Coronary artery (tissue), 2 donors: ENCODE measurements at regions not wholly inside any gene's neighbourhood (a gene's known extent, or its start where the extent isn't known, plus 50 kb on each side); places are given as distances from the start of the nearest gene placed in this dataset.

Experiments used
- DNase-seq: peaks from one replicate; pipeline ENCODE4 v3.0.0-alpha.2; 2017; ENCODE audit warnings: low spot score
- H3K27ac ChIP-seq, 2 donors: fragments of 200-600 bp; sonication (generic); one replicate each; pipeline ENCODE4 v1.5.1; 2016 to 2019
- H3K4me3 ChIP-seq: fragments of 200-600 bp; sonication (generic); 2 replicates; pipeline ENCODE4 v1.5.1; 2016; ENCODE audit warnings: mild to moderate bottlenecking, moderate library complexity
- TF ChIP-seq, protein P1 (sequence below): fragments of 200-600 bp; sonication (generic); IDR thresholded peaks from one replicate; pipeline ENCODE4 v1.5.1; 2019; ENCODE audit warnings: antibody characterized with exemption

DNA sequence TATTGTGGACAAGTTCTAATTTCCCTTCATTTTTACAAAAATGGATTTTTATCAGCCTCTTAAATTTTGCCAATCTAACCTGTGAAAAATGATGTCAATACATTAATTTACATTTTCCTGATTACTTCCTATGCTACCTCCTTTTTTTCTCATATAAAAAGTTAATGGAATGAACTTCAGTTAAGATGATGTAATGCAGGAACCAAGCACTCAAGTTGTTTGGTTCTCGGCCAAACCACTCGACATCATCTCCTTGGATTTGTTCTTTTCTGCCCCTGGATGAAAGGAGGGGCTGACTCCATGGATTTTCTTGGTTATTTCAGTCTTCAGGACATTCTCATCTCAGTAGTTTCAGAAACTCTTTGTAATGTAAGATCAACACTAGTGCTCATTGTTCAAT is 253.1 kb upstream of the NXPH2 start:
- TF ChIP-seq, protein P1, sequence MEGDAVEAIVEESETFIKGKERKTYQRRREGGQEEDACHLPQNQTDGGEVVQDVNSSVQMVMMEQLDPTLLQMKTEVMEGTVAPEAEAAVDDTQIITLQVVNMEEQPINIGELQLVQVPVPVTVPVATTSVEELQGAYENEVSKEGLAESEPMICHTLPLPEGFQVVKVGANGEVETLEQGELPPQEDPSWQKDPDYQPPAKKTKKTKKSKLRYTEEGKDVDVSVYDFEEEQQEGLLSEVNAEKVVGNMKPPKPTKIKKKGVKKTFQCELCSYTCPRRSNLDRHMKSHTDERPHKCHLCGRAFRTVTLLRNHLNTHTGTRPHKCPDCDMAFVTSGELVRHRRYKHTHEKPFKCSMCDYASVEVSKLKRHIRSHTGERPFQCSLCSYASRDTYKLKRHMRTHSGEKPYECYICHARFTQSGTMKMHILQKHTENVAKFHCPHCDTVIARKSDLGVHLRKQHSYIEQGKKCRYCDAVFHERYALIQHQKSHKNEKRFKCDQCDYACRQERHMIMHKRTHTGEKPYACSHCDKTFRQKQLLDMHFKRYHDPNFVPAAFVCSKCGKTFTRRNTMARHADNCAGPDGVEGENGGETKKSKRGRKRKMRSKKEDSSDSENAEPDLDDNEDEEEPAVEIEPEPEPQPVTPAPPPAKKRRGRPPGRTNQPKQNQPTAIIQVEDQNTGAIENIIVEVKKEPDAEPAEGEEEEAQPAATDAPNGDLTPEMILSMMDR = no peak
- no peak overlapping the region for H3K4me3 ChIP-seq
- DNase-seq = no peak
- no peak overlapping the region for H3K27ac ChIP-seq

DNA sequence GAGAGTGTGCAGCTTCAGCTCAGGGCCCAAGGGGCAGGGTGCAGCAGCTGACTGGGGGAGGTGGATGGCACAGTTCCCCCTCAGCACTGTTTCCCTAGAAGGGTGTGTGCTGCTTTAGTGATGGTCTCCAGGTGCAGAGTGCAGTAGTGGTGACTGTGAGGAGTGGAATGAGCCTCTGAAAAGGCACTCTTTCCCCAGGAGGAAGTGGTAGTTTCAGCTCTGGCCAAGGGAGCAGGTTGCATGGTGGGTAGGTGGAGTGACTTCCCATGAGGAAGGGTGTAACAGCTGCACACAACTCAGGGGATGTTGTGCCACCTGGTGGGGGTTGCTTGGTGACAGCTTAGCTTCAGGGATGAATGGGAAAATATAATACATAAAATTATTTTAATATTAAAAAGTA is 251.5 kb upstream of the NXPH2 start:
- DNase-seq = no peak
- Histone ChIP-seq H3K27ac (no peak overlapping the region), H3K4me3 (no peak overlapping the region)
- TF ChIP-seq, protein P1 = no peak

DNA sequence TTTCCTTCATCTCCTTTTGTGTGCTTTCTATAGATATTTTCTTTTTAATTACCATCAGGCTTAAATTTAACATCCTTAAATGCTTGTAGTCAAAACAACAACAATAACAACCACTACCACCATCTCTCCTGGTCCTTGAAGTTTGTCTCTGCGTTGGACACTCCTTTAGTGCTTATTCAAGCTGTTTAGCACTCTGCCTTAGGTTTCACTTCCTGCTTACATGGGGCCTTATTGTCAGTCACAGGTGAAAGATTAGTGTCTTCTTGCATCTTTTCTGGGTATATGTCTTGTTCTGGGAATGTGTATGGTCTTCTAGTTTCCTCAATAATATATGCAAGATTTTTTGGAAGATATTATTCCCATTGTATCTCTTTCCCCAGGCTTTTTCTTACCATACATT is 240.1 kb upstream of the NXPH2 start:
- no peak for DNase-seq
- Histone ChIP-seq H3K4me3 (no peak overlapping the region), H3K27ac (no peak overlapping the region)
- TF ChIP-seq, protein P1 = no peak

DNA sequence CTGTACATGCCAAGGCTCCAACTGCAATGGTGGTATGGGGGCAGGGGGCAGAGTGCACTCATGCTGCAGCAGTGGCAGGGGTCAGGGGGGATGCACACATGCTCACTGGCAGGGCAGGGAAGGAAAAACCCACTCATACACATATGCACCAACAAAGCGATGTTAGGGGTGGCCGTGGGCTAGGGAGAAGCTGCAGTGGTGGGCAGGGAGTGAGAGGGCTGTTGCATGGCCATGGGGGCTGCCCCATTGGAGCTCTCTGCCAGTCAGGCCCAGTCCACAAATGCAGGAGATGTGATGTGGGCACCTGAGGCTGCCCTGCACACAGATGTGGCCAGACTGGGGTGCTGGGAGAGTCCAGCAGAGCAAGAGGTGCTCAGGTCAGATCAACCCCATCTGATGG is 238.1 kb upstream of the NXPH2 start:
- TF ChIP-seq, protein P1 = no peak
- Histone ChIP-seq H3K4me3 (no peak overlapping the region), H3K27ac (no peak overlapping the region)
- DNase-seq = no peak

DNA sequence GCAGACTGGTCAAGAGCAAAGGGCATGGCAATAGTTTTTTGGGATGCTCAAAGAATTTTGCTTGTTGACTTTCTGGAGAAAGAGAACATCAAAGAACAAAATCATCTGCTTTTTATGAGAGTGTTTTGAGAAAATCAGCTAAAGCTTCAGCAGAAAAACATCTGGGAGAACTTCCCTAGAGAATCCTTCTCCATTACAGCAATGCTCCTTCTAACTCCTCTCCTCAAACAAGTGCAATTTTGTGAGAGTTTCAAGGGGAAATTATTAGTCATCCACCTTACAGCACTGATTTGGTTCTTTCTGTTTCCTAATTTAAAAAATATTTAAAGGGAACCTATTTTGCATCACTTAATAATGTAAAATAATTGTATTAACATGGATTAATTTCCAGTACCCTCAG is 226.9 kb upstream of the NXPH2 start:
- Histone ChIP-seq H3K27ac (no peak overlapping the region), H3K4me3 (no peak overlapping the region)
- TF ChIP-seq, protein P1 = no peak
- DNase-seq = no peak

DNA sequence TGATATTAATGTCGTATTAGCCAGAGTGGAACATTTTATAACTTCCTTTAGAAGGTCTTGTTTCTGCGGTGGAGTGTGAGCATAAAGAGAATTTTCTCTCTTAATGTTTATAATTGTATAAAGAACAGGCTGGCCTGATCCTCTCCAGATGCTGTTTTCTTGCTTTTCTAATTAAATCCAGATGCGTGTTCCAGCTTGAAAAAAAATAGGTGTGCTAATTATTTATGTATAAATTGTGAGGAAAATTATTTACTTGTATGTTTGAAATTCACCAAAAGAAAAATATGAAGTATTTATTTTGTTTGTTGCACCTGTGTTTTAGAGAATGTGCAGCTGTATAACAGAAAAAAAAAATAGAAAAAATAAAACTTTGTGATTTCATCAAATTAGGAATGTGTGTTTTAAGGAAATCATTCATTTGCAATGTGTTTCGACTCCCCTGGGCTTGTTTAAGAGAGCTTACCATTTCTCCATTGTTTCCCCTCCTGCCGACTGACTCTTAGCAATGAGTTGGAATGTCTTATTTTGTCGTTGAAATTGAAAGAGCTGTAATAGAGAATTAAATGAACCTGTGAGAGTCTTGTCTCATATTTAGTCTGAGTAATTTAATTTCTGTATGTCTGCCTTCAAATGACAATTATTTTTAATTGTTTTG is 220.1 kb upstream of the NXPH2 start:
- TF ChIP-seq, protein P1 = no peak
- DNase-seq = no peak
- no peak overlapping the region for H3K27ac ChIP-seq
- no peak overlapping the region for H3K4me3 ChIP-seq

DNA sequence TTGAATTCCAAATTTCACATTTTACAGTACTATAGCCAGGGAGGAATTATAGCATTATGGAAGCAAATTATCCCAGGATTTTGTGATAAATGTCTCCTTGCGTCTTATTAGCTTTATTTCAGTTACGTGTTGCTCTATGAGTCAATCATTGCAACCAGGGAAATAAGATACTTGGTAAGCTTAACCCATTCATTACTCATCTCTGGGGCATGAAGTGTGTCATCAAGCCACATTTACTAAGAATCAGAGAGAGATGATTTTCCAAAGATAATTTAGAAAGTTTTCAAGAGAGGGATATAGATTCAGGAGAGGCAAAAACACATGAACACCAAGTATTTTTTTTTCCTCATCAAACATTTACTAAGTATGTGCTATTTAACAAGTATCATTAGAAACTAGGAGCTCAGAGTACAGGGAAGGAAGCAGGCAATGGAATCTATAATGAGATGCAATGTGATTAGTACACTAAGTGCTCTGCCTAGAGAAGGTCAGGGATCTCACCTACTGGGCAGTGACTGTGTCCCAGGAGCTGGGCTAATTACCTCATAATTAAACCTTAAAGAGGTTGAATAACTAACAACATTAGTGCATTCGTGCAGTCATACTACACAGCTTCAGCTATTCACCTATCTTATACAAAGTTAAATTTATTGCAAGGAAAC is 217.8 kb upstream of the NXPH2 start:
- TF ChIP-seq, protein P1 = no peak
- Histone ChIP-seq H3K27ac (no peak overlapping the region), H3K4me3 (no peak overlapping the region)
- no peak for DNase-seq
